Loucy (cell line): ENCODE measurements at regions not wholly inside any gene's neighbourhood (a gene's known extent, or its start where the extent isn't known, plus 50 kb on each side); places are given as distances from the start of the nearest gene placed in this dataset.
"Not testable (repeated sequence)": the region's sequence is repeated elsewhere in the genome, so short reads cannot be mapped to it uniquely, and the experiment has no call there.

ENCODE experiments used
- H2AFZ ChIP-seq: fragments of 200-600 bp; sonication (generic); 2 replicates; pipeline ENCODE4 v1.6.0; 2016; ENCODE audit warnings: antibody characterized with exemption, mild to moderate bottlenecking, low read length, moderate library complexity
- H3F3A ChIP-seq: fragments of 200-600 bp; 2 replicates; pipeline ENCODE4 v1.6.0; 2016; ENCODE audit warnings: antibody characterized with exemption, low read depth, mild to moderate bottlenecking
- H3K27me3 ChIP-seq: fragments of 200-600 bp; sonication (generic); 2 replicates; pipeline ENCODE4 v1.6.1; 2014; ENCODE audit warnings: low read length, mild to moderate bottlenecking; ENCODE audit not compliant: insufficient read depth, poor library complexity, severe bottlenecking
- H3K36me3 ChIP-seq: fragments of 200-600 bp; sonication (generic); 2 replicates; pipeline ENCODE4 v1.6.1; 2016; ENCODE audit warnings: low read length; ENCODE audit not compliant: insufficient read depth
- H3K4me1 ChIP-seq: fragments of 200-600 bp; sonication (generic); 2 replicates; pipeline ENCODE4 v1.5.1; 2014; ENCODE audit warnings: low read length, mild to moderate bottlenecking; ENCODE audit not compliant: insufficient read depth, poor library complexity, severe bottlenecking
- H3K4me2 ChIP-seq: fragments of 200-600 bp; sonication (generic); 2 replicates; pipeline ENCODE4 v1.6.0; 2014; ENCODE audit warnings: antibody characterized with exemption, low read length, low read depth, mild to moderate bottlenecking; ENCODE audit not compliant: poor library complexity, severe bottlenecking
- H3K4me3 ChIP-seq: fragments of 200-600 bp; sonication (generic); 2 replicates; pipeline ENCODE4 v1.5.1; 2014; ENCODE audit warnings: low read length, mild to moderate bottlenecking, mixed read lengths; ENCODE audit not compliant: poor library complexity, severe bottlenecking
- H3K79me2 ChIP-seq: fragments of 200-600 bp; sonication (generic); 2 replicates; pipeline ENCODE4 v1.6.1; 2014; ENCODE audit warnings: low read length; ENCODE audit not compliant: insufficient read depth
- H3K9ac ChIP-seq: fragments of 200-600 bp; sonication (generic); 2 replicates; pipeline ENCODE4 v1.6.0; 2014; ENCODE audit warnings: mild to moderate bottlenecking, low read depth, low read length, moderate library complexity; ENCODE audit not compliant: poor library complexity, severe bottlenecking
- H3K9me2 ChIP-seq: fragments of 200-600 bp; sonication (generic); replicated peaks from 2 replicates; pipeline ENCODE4 v1.6.1; 2016; ENCODE audit warnings: low read depth, low read length, mixed read lengths
- H3K9me3 ChIP-seq: fragments of 200-600 bp; sonication (generic); 2 replicates; pipeline ENCODE4 v1.6.1; 2014; ENCODE audit warnings: mild to moderate bottlenecking, antibody characterized with exemption, low read length, low read depth; ENCODE audit not compliant: insufficient read depth
- H4K20me1 ChIP-seq: fragments of 200-600 bp; sonication (generic); 2 replicates; pipeline ENCODE4 v1.6.0; 2014; ENCODE audit warnings: antibody characterized with exemption, low read length, mild to moderate bottlenecking; ENCODE audit not compliant: insufficient read depth, poor library complexity, severe bottlenecking
- EZH2phosphoT487 ChIP-seq: fragments of 200-600 bp; IDR thresholded peaks from 2 replicates; pipeline ENCODE4 v1.6.1; 2018; ENCODE audit warnings: antibody characterized with exemption, mild to moderate bottlenecking, moderate library complexity, borderline replicate concordance
- TF ChIP-seq, protein P1 (sequence below): fragments of 200-600 bp; sonication (generic); conservative IDR thresholded peaks from 2 replicates; pipeline ENCODE4 v1.5.1; 2014; ENCODE audit warnings: mild to moderate bottlenecking, antibody characterized with exemption, low read length

- H3K4me3 ChIP-seq, H3K79me2 ChIP-seq, H3K27me3 ChIP-seq: not testable (repeated sequence)
Measured at GRCh38 chr3:75372964-75373363, 291.2 kb upstream of the FRG2C start.

GRCh38 chr3:75379840-75380239 is 284.3 kb upstream of the FRG2C start:
- not testable (repeated sequence) for H3F3A ChIP-seq, H3K9me2 ChIP-seq, H3K4me3 ChIP-seq, H3K4me2 ChIP-seq, H3K9ac ChIP-seq, H3K79me2 ChIP-seq, H3K9me3 ChIP-seq, H3K27me3 ChIP-seq, H4K20me1 ChIP-seq, H3K4me1 ChIP-seq, H2AFZ ChIP-seq, H3K36me3 ChIP-seq

More at GRCh38 chr3:75372964-75373363, 291.2 kb upstream of the FRG2C start:
- not testable (repeated sequence) for H3K4me2 ChIP-seq, H3K36me3 ChIP-seq, H4K20me1 ChIP-seq, H2AFZ ChIP-seq, H3K9ac ChIP-seq, H3K4me1 ChIP-seq, H3F3A ChIP-seq, H3K9me2 ChIP-seq, H3K9me3 ChIP-seq

- H3K4me3 ChIP-seq: no peak overlapping the region
- H3K36me3 ChIP-seq: no peaks in the 10 kb centered on the region
- no peaks in the 10 kb centered on the region for H3K4me1 ChIP-seq
- H3K27me3 ChIP-seq: no peaks in the 10 kb centered on the region
- no peaks in the 10 kb centered on the region for H3K79me2 ChIP-seq
- no peaks in the 10 kb centered on the region for H4K20me1 ChIP-seq
- H3K9me3 ChIP-seq: no peaks in the 10 kb centered on the region
- no peak overlapping the region for H3K4me2 ChIP-seq
- no peak for TF ChIP-seq EZH2phosphoT487
- TF ChIP-seq, protein P1, sequence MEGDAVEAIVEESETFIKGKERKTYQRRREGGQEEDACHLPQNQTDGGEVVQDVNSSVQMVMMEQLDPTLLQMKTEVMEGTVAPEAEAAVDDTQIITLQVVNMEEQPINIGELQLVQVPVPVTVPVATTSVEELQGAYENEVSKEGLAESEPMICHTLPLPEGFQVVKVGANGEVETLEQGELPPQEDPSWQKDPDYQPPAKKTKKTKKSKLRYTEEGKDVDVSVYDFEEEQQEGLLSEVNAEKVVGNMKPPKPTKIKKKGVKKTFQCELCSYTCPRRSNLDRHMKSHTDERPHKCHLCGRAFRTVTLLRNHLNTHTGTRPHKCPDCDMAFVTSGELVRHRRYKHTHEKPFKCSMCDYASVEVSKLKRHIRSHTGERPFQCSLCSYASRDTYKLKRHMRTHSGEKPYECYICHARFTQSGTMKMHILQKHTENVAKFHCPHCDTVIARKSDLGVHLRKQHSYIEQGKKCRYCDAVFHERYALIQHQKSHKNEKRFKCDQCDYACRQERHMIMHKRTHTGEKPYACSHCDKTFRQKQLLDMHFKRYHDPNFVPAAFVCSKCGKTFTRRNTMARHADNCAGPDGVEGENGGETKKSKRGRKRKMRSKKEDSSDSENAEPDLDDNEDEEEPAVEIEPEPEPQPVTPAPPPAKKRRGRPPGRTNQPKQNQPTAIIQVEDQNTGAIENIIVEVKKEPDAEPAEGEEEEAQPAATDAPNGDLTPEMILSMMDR: no peak
- H3K9ac ChIP-seq: no peak overlapping the region
- H2AFZ ChIP-seq: no peak overlapping the region
- no peaks in the 10 kb centered on the region for H3F3A ChIP-seq
- no peaks in the 10 kb centered on the region for H3K9me2 ChIP-seq
Measured at GRCh38 chr3:75380276-75380771, 283.8 kb upstream of the FRG2C start.

- H3K4me2 ChIP-seq, H3K36me3 ChIP-seq, H2AFZ ChIP-seq, H3F3A ChIP-seq, H3K4me1 ChIP-seq, H3K27me3 ChIP-seq, H4K20me1 ChIP-seq, H3K9me3 ChIP-seq, H3K9me2 ChIP-seq, H3K4me3 ChIP-seq, H3K9ac ChIP-seq, H3K79me2 ChIP-seq: not testable (repeated sequence)
Measured at GRCh38 chr3:75384016-75384415, 280.1 kb upstream of the FRG2C start.

GRCh38 chr3:75388486-75389124 is 275.5 kb upstream of the FRG2C start:
- not testable (repeated sequence) for H3K9me2 ChIP-seq, H3K4me2 ChIP-seq, H2AFZ ChIP-seq

GRCh38 chr3:75393288-75393694 is 270.8 kb upstream of the FRG2C start:
- H3K9me3 ChIP-seq, H4K20me1 ChIP-seq, H2AFZ ChIP-seq, H3K36me3 ChIP-seq, H3K4me3 ChIP-seq, H3K9ac ChIP-seq, H3K4me2 ChIP-seq, H3K9me2 ChIP-seq, H3K4me1 ChIP-seq, H3F3A ChIP-seq, H3K79me2 ChIP-seq, H3K27me3 ChIP-seq: not testable (repeated sequence)

More at GRCh38 chr3:75388486-75389124, 275.5 kb upstream of the FRG2C start:
- not testable (repeated sequence) for H4K20me1 ChIP-seq, H3K9me3 ChIP-seq, H3K9ac ChIP-seq, H3K27me3 ChIP-seq, H3K79me2 ChIP-seq, H3F3A ChIP-seq, H3K4me3 ChIP-seq, H3K36me3 ChIP-seq, H3K4me1 ChIP-seq

- H3K9me2 ChIP-seq, H3K27me3 ChIP-seq, H4K20me1 ChIP-seq, H3K4me1 ChIP-seq, H3K4me2 ChIP-seq, H3F3A ChIP-seq, H3K9me3 ChIP-seq, H3K9ac ChIP-seq, H2AFZ ChIP-seq, H3K4me3 ChIP-seq, H3K79me2 ChIP-seq, H3K36me3 ChIP-seq: not testable (repeated sequence)
Measured at GRCh38 chr3:75394102-75394501, 270.0 kb upstream of the FRG2C start.
